ENCODE measurements at regions not wholly inside any gene's neighbourhood (a gene's known extent, or its start where the extent isn't known, plus 50 kb on each side); places are given as distances from the start of the nearest gene placed in this dataset.

- Histone ChIP-seq H3K27me3 (replicated peaks; ENCODE audit: control insufficient read depth, insufficient read depth, low read length) (no peaks in the 10 kb centered on the region), H3K36me3 (ENCODE audit: control insufficient read depth, insufficient read depth, low read length) (no peaks in the 10 kb centered on the region), H3K4me3 (replicated peaks; ENCODE audit: low read depth, low read length) (no peak overlapping the region)
- DNase-seq (ENCODE audit: extremely low read depth, insufficient read length): no peak
- no peak for TF ChIP-seq CTCF (IDR thresholded peaks at IDR 0.05; ENCODE audit: insufficient read depth, low read length, poor library complexity, severe bottlenecking)
Observed at GRCh38 chr4:176422511-176422910, 102.7 kb downstream of the SPCS3 start.

- DNase-seq (ENCODE audit: extremely low read depth, insufficient read length): no peak
- no peak for TF ChIP-seq CTCF (IDR thresholded peaks at IDR 0.05; ENCODE audit: insufficient read depth, low read length, poor library complexity, severe bottlenecking)
- Histone ChIP-seq H3K36me3 (ENCODE audit: control insufficient read depth, insufficient read depth, low read length) (no peaks in the 10 kb centered on the region), H3K27me3 (replicated peaks; ENCODE audit: control insufficient read depth, insufficient read depth, low read length) (no peaks in the 10 kb centered on the region), H3K4me3 (replicated peaks; ENCODE audit: low read depth, low read length) (no peak overlapping the region)
Observed at GRCh38 chr4:176425035-176425434, 105.3 kb downstream of the SPCS3 start.

GRCh38 chr4:176432811-176433540, 113.2 kb downstream of the SPCS3 start:
- no peak for DNase-seq (ENCODE audit: extremely low read depth, insufficient read length)
- H3K4me3 ChIP-seq (replicated peaks; ENCODE audit: low read depth, low read length): no peak overlapping the region
- H3K36me3 ChIP-seq (ENCODE audit: control insufficient read depth, insufficient read depth, low read length): no peaks in the 10 kb centered on the region
- TF ChIP-seq CTCF (IDR thresholded peaks at IDR 0.05; ENCODE audit: insufficient read depth, low read length, poor library complexity, severe bottlenecking): no peak
- no peaks in the 10 kb centered on the region for H3K27me3 ChIP-seq (replicated peaks; ENCODE audit: control insufficient read depth, insufficient read depth, low read length)

- no peak overlapping the region for H3K4me3 ChIP-seq (replicated peaks; ENCODE audit: low read depth, low read length)
- no peaks in the 10 kb centered on the region for H3K36me3 ChIP-seq (ENCODE audit: control insufficient read depth, insufficient read depth, low read length)
- no peak for DNase-seq (ENCODE audit: extremely low read depth, insufficient read length)
- no peaks in the 10 kb centered on the region for H3K27me3 ChIP-seq (replicated peaks; ENCODE audit: control insufficient read depth, insufficient read depth, low read length)
- no peak for TF ChIP-seq CTCF (IDR thresholded peaks at IDR 0.05; ENCODE audit: insufficient read depth, low read length, poor library complexity, severe bottlenecking)
Observed at GRCh38 chr4:176433983-176434382, 114.2 kb downstream of the SPCS3 start.

- H3K36me3 ChIP-seq (ENCODE audit: control insufficient read depth, insufficient read depth, low read length): no peaks in the 10 kb centered on the region
- no peaks in the 10 kb centered on the region for H3K27me3 ChIP-seq (replicated peaks; ENCODE audit: control insufficient read depth, insufficient read depth, low read length)
- no peak for DNase-seq (ENCODE audit: extremely low read depth, insufficient read length)
- H3K4me3 ChIP-seq (replicated peaks; ENCODE audit: low read depth, low read length): no peak overlapping the region
- TF ChIP-seq CTCF (IDR thresholded peaks at IDR 0.05; ENCODE audit: insufficient read depth, low read length, poor library complexity, severe bottlenecking): no peak
Observed at GRCh38 chr4:176435901-176436292, 116.1 kb downstream of the SPCS3 start.
